ENCODE measurements at regions not wholly inside any gene's neighbourhood (a gene's known extent, or its start where the extent isn't known, plus 50 kb on each side); places are given as distances from the start of the nearest gene placed in this dataset.

DNA sequence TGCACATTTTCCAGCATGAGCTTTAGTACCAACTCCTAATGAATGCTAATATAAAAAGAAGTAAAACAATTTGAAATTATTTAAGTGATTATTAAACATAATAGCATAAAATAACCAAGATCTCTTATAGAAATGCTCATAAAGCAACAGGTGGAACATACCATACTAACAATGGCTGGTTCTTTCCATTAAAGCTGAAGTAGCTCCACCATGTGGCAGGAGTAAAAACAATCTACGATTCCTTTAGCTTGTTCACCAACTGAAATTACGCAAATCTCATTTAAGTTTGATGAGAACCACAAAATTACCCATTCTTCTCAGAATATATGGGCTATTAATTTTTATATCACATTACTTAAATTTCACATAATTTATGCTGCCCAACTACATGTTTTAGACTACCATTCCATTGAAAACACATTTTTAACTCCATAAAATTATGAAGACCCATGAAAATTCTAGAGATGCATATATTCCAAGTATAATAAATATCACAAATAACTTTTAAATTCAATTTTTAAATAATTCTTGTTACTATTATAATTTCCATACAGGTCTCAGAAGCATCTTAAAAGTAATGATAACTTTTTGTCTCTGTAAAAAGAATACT is 213.6 kb downstream of the DAD1 start:
- no peak for TF ChIP-seq POLR2AphosphoS5 (IDR thresholded peaks at IDR 0.05; ENCODE audit: low read depth, low read length)
- TF ChIP-seq, protein P1, sequence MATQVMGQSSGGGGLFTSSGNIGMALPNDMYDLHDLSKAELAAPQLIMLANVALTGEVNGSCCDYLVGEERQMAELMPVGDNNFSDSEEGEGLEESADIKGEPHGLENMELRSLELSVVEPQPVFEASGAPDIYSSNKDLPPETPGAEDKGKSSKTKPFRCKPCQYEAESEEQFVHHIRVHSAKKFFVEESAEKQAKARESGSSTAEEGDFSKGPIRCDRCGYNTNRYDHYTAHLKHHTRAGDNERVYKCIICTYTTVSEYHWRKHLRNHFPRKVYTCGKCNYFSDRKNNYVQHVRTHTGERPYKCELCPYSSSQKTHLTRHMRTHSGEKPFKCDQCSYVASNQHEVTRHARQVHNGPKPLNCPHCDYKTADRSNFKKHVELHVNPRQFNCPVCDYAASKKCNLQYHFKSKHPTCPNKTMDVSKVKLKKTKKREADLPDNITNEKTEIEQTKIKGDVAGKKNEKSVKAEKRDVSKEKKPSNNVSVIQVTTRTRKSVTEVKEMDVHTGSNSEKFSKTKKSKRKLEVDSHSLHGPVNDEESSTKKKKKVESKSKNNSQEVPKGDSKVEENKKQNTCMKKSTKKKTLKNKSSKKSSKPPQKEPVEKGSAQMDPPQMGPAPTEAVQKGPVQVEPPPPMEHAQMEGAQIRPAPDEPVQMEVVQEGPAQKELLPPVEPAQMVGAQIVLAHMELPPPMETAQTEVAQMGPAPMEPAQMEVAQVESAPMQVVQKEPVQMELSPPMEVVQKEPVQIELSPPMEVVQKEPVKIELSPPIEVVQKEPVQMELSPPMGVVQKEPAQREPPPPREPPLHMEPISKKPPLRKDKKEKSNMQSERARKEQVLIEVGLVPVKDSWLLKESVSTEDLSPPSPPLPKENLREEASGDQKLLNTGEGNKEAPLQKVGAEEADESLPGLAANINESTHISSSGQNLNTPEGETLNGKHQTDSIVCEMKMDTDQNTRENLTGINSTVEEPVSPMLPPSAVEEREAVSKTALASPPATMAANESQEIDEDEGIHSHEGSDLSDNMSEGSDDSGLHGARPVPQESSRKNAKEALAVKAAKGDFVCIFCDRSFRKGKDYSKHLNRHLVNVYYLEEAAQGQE (IDR thresholded peaks at IDR 0.05; ENCODE audit: insufficient read depth in 1 of 2, low read depth in 2 of 2, low read length in 2 of 2) = no peak
- no peak for TF ChIP-seq SIN3A (IDR thresholded peaks at IDR 0.05; ENCODE audit: borderline replicate concordance, insufficient read depth, low read length)
- no peak for TF ChIP-seq FOXP2 (optimal IDR thresholded peaks at IDR 0.05; ENCODE audit: borderline replicate concordance, extremely low read depth, extremely low read length, insufficient read depth)

All from PFSK-1 (cell line).